BE2C (cell line): ENCODE measurements at regions not wholly inside any gene's neighbourhood (a gene's known extent, or its start where the extent isn't known, plus 50 kb on each side); places are given as distances from the start of the nearest gene placed in this dataset.

Experiments
- DNase-seq: peaks from one replicate; pipeline ENCODE4 v3.0.0-alpha.2; 2020
- H3K27me3 ChIP-seq: fragments of 250-450 bp; sonication (Bioruptor Pico); 2 replicates; pipeline ENCODE4 v1.5.1; 2020; ENCODE audit warnings: mild to moderate bottlenecking
- H3K36me3 ChIP-seq: fragments of 250-450 bp; sonication (Bioruptor Pico); 2 replicates; pipeline ENCODE4 v1.5.1; 2020; ENCODE audit warnings: mild to moderate bottlenecking
- H3K4me1 ChIP-seq: fragments of 250-450 bp; sonication (Bioruptor Pico); 2 replicates; pipeline ENCODE4 v1.5.1; 2020
- H3K4me3 ChIP-seq: 2 replicates; pipeline ENCODE4 v1.5.1; 2011; ENCODE audit warnings: low read depth, low read length
- H3K9me3 ChIP-seq: fragments of 250-450 bp; sonication (Bioruptor Pico); 2 replicates; pipeline ENCODE4 v1.5.1; 2020
- TF ChIP-seq, protein P1 (sequence below): IDR thresholded peaks from 2 replicates; pipeline ENCODE4 v1.5.1; 2012; ENCODE audit warnings: mild to moderate bottlenecking, low read depth, low read length

GRCh38 chr13:104733427-104733826 lies 1667.2 kb upstream of the SLC10A2 start:
- no peak for DNase-seq
- H3K36me3 ChIP-seq = no peaks in the 10 kb centered on the region
- TF ChIP-seq, protein P1, sequence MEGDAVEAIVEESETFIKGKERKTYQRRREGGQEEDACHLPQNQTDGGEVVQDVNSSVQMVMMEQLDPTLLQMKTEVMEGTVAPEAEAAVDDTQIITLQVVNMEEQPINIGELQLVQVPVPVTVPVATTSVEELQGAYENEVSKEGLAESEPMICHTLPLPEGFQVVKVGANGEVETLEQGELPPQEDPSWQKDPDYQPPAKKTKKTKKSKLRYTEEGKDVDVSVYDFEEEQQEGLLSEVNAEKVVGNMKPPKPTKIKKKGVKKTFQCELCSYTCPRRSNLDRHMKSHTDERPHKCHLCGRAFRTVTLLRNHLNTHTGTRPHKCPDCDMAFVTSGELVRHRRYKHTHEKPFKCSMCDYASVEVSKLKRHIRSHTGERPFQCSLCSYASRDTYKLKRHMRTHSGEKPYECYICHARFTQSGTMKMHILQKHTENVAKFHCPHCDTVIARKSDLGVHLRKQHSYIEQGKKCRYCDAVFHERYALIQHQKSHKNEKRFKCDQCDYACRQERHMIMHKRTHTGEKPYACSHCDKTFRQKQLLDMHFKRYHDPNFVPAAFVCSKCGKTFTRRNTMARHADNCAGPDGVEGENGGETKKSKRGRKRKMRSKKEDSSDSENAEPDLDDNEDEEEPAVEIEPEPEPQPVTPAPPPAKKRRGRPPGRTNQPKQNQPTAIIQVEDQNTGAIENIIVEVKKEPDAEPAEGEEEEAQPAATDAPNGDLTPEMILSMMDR = no peak
- H3K4me1 ChIP-seq = peaks cover 6% of the 10 kb centered on the region; the same call in 1 of the 2 replicates
- no peaks in the 10 kb centered on the region for H3K27me3 ChIP-seq
- H3K4me3 ChIP-seq = no peak overlapping the region
- H3K9me3 ChIP-seq = no peaks in the 10 kb centered on the region

GRCh38 chr13:104715111-104715510 lies 1648.9 kb upstream of the SLC10A2 start:
- Histone ChIP-seq H3K36me3 (no peaks in the 10 kb centered on the region), H3K4me3 (no peak overlapping the region), H3K27me3 (no peaks in the 10 kb centered on the region), H3K9me3 (no peaks in the 10 kb centered on the region), H3K4me1 (no peaks in the 10 kb centered on the region)
- TF ChIP-seq, protein P1 = no peak
- no peak for DNase-seq

- H3K4me1 ChIP-seq = no peaks in the 10 kb centered on the region
Observed at GRCh38 chr13:104705031-104705750, 1639.0 kb upstream of the SLC10A2 start.

GRCh38 chr13:104701591-104701990 lies 1635.4 kb upstream of the SLC10A2 start:
- Histone ChIP-seq H3K27me3 (no peaks in the 10 kb centered on the region), H3K9me3 (no peaks in the 10 kb centered on the region), H3K36me3 (no peaks in the 10 kb centered on the region), H3K4me1 (no peaks in the 10 kb centered on the region), H3K4me3 (no peak overlapping the region)
- TF ChIP-seq, protein P1 = no peak
- DNase-seq = no peak

More at GRCh38 chr13:104705031-104705750, 1639.0 kb upstream of the SLC10A2 start:
- TF ChIP-seq, protein P1 = no peak
- no peak for DNase-seq
- no peaks in the 10 kb centered on the region for H3K9me3 ChIP-seq
- no peaks in the 10 kb centered on the region for H3K27me3 ChIP-seq
- no peak overlapping the region for H3K4me3 ChIP-seq
- H3K36me3 ChIP-seq = no peaks in the 10 kb centered on the region

GRCh38 chr13:104694397-104694796 lies 1628.2 kb upstream of the SLC10A2 start:
- no peak for DNase-seq
- no peak overlapping the region for H3K4me3 ChIP-seq
- TF ChIP-seq, protein P1 = no peak

DNA sequence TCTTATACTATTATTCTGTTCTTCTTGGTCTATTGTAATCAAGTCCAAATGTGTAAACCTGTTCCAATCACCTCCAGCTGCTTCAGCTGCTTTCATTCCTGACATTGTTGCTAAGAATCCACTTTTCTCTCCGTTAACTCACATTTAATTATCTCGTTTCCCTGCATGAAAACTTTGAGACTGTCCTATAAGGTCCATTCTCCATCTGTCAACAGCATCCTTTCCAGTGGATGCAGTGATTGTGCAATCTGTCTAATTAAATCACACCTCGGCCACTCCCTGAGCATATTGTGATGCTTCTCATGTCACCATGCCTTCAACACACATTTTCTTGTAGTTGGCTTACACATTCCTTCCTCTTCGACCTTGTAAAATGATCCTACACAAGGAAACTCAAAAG lies 1626.9 kb upstream of the SLC10A2 start:
- Histone ChIP-seq H3K4me1 (no peaks in the 10 kb centered on the region), H3K36me3 (no peaks in the 10 kb centered on the region), H3K9me3 (no peaks in the 10 kb centered on the region), H3K27me3 (no peaks in the 10 kb centered on the region), H3K4me3 (no peak overlapping the region)
- TF ChIP-seq, protein P1 = no peak
- no peak for DNase-seq

More at GRCh38 chr13:104694397-104694796, 1628.2 kb upstream of the SLC10A2 start:
- no peaks in the 10 kb centered on the region for H3K4me1 ChIP-seq
- no peaks in the 10 kb centered on the region for H3K36me3 ChIP-seq
- no peaks in the 10 kb centered on the region for H3K9me3 ChIP-seq
- H3K27me3 ChIP-seq = no peaks in the 10 kb centered on the region
